ENCODE measurements at regions not wholly inside any gene's neighbourhood (a gene's known extent, or its start where the extent isn't known, plus 50 kb on each side); places are given as distances from the start of the nearest gene placed in this dataset.

GRCh38 chr3:72444656-72445223 is 403.5 kb downstream of the SHQ1 start:
- no peak for TF ChIP-seq CTCF (conservative IDR thresholded peaks at IDR 0.05; ENCODE audit: low read depth, low read length)
- no peak for TF ChIP-seq EZH2 (IDR thresholded peaks at IDR 0.05; ENCODE audit: borderline replicate concordance, low read depth, low read length, poor library complexity, severe bottlenecking)
- intact Hi-C loops (cut with micrococcal nuclease; ENCODE audit: unreplicated experiment), result loop anchor here (10.0 kb wide), 1 partner anchor 380 kb away; no protein-coding TSS in a partner anchor
- Histone ChIP-seq H3K27ac (ENCODE audit: low read depth, low read length, poor library complexity, severe bottlenecking) (no peak overlapping the region), H3K4me1 (ENCODE audit: insufficient read depth, low read length, poor library complexity, severe bottlenecking) (no peaks in the 10 kb centered on the region), H3K4me3 (ENCODE audit: low read depth, low read length, poor library complexity, severe bottlenecking) (no peak overlapping the region), H3K36me3 (ENCODE audit: insufficient read depth, low read length, poor library complexity, severe bottlenecking) (no peaks in the 10 kb centered on the region), H3K9me3 (ENCODE audit: low read depth, low read length, poor library complexity, severe bottlenecking) (no peaks in the 10 kb centered on the region), H3K27me3 (replicated peaks; ENCODE audit: insufficient read depth, low read depth, low read length, poor library complexity) (no peaks in the 10 kb centered on the region)
- ChIA-PET CTCF (no interaction called here), POLR2A (ENCODE audit: low non-redundant PET) (no interaction called here)
- no TSS peak for BruUV-seq (replicated peaks)
- DNase-seq (ENCODE audit: low spot score), result no peak

- CTCF ChIA-PET, result no interaction called here
- Histone ChIP-seq H3K9me3 (ENCODE audit: low read depth, low read length, poor library complexity, severe bottlenecking) (no peaks in the 10 kb centered on the region), H3K4me3 (ENCODE audit: low read depth, low read length, poor library complexity, severe bottlenecking) (no peak overlapping the region), H3K27ac (ENCODE audit: low read depth, low read length, poor library complexity, severe bottlenecking) (no peak overlapping the region), H3K36me3 (ENCODE audit: insufficient read depth, low read length, poor library complexity, severe bottlenecking) (no peaks in the 10 kb centered on the region), H3K4me1 (ENCODE audit: insufficient read depth, low read length, poor library complexity, severe bottlenecking) (no peaks in the 10 kb centered on the region), H3K27me3 (replicated peaks; ENCODE audit: insufficient read depth, low read depth, low read length, poor library complexity) (no peaks in the 10 kb centered on the region)
- no peak for DNase-seq (ENCODE audit: low spot score)
- POLR2A ChIA-PET (ENCODE audit: low non-redundant PET), result interaction anchor here (0.6 kb wide), 1 partner anchor 303 kb away, joined by 11 read pairs; no protein-coding TSS in a partner anchor
- BruUV-seq (replicated peaks), result no TSS peak
- intact Hi-C loops (cut with micrococcal nuclease; ENCODE audit: unreplicated experiment), result loop anchor here (10.0 kb wide), 1 partner anchor 382 kb away; no protein-coding TSS in a partner anchor
- TF ChIP-seq CTCF (conservative IDR thresholded peaks at IDR 0.05; ENCODE audit: low read depth, low read length), result no peak
- no peak for TF ChIP-seq EZH2 (IDR thresholded peaks at IDR 0.05; ENCODE audit: borderline replicate concordance, low read depth, low read length, poor library complexity, severe bottlenecking)
Measured at GRCh38 chr3:72442759-72443158, 405.5 kb downstream of the SHQ1 start.

DNA sequence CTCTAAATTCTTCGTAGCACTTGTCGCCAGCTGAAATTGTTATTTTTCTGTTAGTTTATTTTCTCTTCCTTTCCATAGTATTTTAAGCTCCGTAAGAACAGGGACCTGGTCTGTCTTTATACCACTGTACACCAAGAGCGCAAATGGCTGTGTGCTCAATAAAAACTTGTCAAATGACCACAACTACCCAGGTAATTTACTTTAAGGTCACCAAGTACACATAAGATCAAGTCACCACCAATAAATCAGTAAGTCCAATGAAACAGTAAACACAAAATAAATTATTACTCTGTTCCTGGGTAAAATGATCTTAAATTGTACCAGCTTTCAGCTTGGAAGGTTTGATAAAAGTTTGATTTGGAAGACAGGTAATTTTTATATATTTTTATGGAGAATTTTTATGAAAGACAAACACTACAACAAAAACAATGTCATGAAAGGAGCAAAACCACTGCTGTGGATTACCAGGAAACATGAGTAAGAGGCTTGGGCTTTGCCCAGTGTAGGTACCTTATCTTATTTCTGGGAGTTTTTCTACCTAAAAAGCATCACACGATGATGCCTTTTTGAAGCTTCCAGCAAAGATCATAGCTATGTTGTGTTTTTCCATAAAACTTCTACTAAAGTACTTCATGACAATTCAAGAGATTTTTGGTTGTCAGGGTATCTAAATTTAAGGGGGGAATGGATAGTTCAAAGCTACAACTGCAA is 406.8 kb downstream of the SHQ1 start:
- intact Hi-C loops (cut with micrococcal nuclease; ENCODE audit: unreplicated experiment), result loop anchor here (10.0 kb wide), 1 partner anchor 383 kb away; no protein-coding TSS in a partner anchor
- H3K27me3 ChIP-seq (replicated peaks; ENCODE audit: insufficient read depth, low read depth, low read length, poor library complexity), result no peaks in the 10 kb centered on the region
- no peak overlapping the region for H3K4me3 ChIP-seq (ENCODE audit: low read depth, low read length, poor library complexity, severe bottlenecking)
- TF ChIP-seq CTCF (conservative IDR thresholded peaks at IDR 0.05; ENCODE audit: low read depth, low read length) (no peak), EZH2 (IDR thresholded peaks at IDR 0.05; ENCODE audit: borderline replicate concordance, low read depth, low read length, poor library complexity, severe bottlenecking) (no peak)
- no TSS peak for BruUV-seq (replicated peaks)
- ChIA-PET CTCF (no interaction called here), POLR2A (ENCODE audit: low non-redundant PET) (no interaction called here)
- H3K36me3 ChIP-seq (ENCODE audit: insufficient read depth, low read length, poor library complexity, severe bottlenecking), result no peaks in the 10 kb centered on the region
- no peaks in the 10 kb centered on the region for H3K9me3 ChIP-seq (ENCODE audit: low read depth, low read length, poor library complexity, severe bottlenecking)
- DNase-seq (ENCODE audit: low spot score), result no peak
- H3K4me1 ChIP-seq (ENCODE audit: insufficient read depth, low read length, poor library complexity, severe bottlenecking), result no peaks in the 10 kb centered on the region
- no peak overlapping the region for H3K27ac ChIP-seq (ENCODE audit: low read depth, low read length, poor library complexity, severe bottlenecking)
